PC-3 (cell line): ENCODE measurements at regions not wholly inside any gene's neighbourhood (a gene's known extent, or its start where the extent isn't known, plus 50 kb on each side); places are given as distances from the start of the nearest gene placed in this dataset.

ENCODE experiments used
- CTCF ChIP-seq: fragments of 300-600 bp; sonication (generic); conservative IDR thresholded peaks from 2 replicates; pipeline ENCODE4 v1.5.1; 2017; ENCODE audit warnings: antibody characterized with exemption, low read depth, mild to moderate bottlenecking, low read length
- EZH2 ChIP-seq: fragments of 300-600 bp; sonication (generic); IDR thresholded peaks from one replicate; pipeline ENCODE4 v1.6.1; 2017; ENCODE audit warnings: antibody characterized with exemption, mild to moderate bottlenecking, low read length; ENCODE audit not compliant: unreplicated experiment
- EZH2phosphoT487 ChIP-seq: fragments of 300-600 bp; sonication (generic); IDR thresholded peaks from 2 replicates; pipeline ENCODE4 v1.6.1; 2018; ENCODE audit warnings: mild to moderate bottlenecking, antibody characterized with exemption, low read length, borderline replicate concordance

- no peak for TF ChIP-seq EZH2phosphoT487
- no peak for TF ChIP-seq CTCF
- no peak for TF ChIP-seq EZH2
These were observed 199.7 kb downstream of the KATNAL1 start for GRCh38 chr13:30107521-30108136.
